Memory B cell (primary cell): ENCODE measurements at regions not wholly inside any gene's neighbourhood (a gene's known extent, or its start where the extent isn't known, plus 50 kb on each side); places are given as distances from the start of the nearest gene placed in this dataset.

ENCODE experiments used
- ATAC-seq: fragments of 150-1000 bp; cut with Tn5 transposase; 2 replicates; pipeline ENCODE4 v1.10.0; 2021; ENCODE audit warnings: low read depth, mild to moderate bottlenecking, moderate library complexity
- DNase-seq, 2 donors: peaks; one replicate each; pipeline ENCODE4 v3.0.0; 2022; ENCODE audit warnings: low spot score in 2 of 2
- H3K27ac Mint-ChIP-seq: one replicate; pipeline ENCODE4 v1.8.0; 2022; ENCODE audit warnings: mild to moderate bottlenecking, moderate library complexity, mixed read lengths
- H3K27me3 Mint-ChIP-seq: one replicate; pipeline ENCODE4 v1.8.0; 2022; ENCODE audit warnings: mixed read lengths
- H3K36me3 Mint-ChIP-seq: one replicate; pipeline ENCODE4 v1.8.0; 2022; ENCODE audit warnings: mild to moderate bottlenecking, mixed read lengths
- H3K4me1 Mint-ChIP-seq: one replicate; pipeline ENCODE4 v1.8.0; 2022; ENCODE audit warnings: mixed read lengths
- H3K4me3 Mint-ChIP-seq: one replicate; pipeline ENCODE4 v1.8.0; 2022; ENCODE audit warnings: mild to moderate bottlenecking, moderate library complexity, mixed read lengths
- H3K9me3 Mint-ChIP-seq: one replicate; pipeline ENCODE4 v1.8.0; 2022; ENCODE audit warnings: mixed read lengths

DNA sequence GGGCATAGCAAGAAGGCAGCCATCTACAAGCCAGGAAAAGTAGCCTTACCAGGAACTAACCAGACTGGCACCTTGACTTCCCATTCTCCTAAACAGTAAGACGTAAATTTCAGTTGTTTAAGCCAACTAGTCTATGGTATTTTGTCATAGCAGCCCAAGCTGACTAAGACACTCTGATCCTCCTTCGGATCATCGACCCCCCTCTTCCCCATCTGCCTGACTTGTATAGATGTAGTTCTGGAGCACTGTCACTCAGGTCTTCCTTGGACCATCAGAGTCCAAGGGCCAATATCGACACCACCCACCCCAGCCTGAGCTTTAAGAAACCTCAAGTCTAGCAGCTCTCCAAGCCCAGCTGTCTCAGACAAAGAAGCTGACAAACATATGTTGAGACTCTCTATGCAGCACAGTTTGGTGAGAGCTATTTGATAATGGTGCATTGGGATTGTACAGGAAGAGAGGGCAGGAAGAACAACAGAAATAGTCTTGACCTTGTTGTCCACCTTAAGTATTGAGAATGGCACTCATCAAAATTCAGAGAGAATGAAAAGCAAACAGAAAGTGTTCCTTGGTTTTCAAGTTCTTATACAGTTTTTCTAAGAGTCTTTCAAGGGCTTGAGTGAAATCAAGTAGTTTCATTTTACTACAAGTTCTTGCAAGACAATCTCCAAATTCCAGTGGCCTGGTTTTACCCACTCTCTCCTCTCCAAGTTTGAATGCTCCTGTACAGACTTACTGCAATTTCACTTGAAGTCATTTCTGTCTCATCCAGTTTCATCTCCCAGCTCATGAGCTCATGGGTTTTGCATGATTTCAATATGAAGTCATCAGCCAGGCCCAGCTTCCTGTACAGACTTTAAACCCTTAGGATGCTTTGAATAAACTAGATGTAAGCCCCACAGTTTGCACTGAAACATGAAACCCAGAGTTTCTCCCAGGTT is 122.3 kb upstream of the RAI14 start:
- no peaks in the 10 kb centered on the region for H3K9me3 Mint-ChIP-seq
- H3K36me3 Mint-ChIP-seq = no peaks in the 10 kb centered on the region
- peaks cover 3% of the 10 kb centered on the region for H3K27me3 Mint-ChIP-seq
- no peak for DNase-seq
- H3K4me1 Mint-ChIP-seq = no peaks in the 10 kb centered on the region
- no peak overlapping the region for H3K4me3 Mint-ChIP-seq
- H3K27ac Mint-ChIP-seq = no peak overlapping the region
- no peak for ATAC-seq

DNA sequence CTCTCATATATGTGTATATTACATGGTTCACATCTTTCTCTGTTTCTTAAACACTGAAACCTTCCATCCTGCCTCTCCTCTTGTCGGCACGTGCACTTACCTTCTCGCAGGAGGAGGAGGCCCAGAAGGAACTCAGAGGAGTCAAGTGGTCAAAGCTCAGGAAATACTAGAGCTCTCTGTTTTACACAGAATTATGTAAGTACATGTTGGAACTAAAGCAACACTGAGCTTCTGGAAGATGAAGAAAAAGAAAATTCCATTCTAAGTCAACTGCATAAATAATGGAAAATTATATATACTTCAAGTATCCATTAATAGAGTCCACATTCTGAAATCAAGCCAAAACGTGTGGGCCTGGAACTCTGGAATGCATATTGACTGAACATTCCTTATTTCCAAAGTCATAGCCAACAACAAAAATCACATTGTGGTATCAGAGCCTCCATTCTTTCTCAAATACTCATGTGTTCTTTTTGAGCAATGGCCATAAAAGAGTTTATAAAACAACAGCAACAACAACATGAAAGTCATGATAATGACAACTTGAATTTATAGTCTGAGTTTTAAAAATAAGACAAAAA is 121.5 kb upstream of the RAI14 start:
- Mint-ChIP-seq H3K36me3 (no peaks in the 10 kb centered on the region), H3K4me3 (no peak overlapping the region), H3K9me3 (no peaks in the 10 kb centered on the region), H3K4me1 (no peaks in the 10 kb centered on the region), H3K27me3 (peaks cover 8% of the 10 kb centered on the region), H3K27ac (no peak overlapping the region)
- no peak for ATAC-seq
- DNase-seq = no peak

DNA sequence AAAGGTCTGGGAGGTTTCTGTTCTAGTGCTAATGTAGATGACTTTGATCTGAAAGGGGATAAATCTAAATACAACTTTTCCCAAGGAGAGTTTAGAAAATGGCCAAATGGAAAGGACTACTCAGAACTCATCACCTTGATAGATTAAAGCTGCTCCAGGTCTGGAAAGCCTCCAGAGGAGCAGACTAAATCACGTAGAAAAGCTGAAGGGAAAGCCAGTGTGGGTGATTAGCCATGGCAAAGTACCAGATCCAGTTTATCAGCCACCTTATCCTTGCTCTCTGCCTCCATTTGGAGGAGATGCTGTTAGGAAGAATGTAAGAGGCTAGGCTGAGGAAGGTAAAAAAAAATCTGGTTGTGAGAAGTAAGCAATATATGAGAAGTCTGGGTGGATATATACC is 120.7 kb upstream of the RAI14 start:
- H3K27me3 Mint-ChIP-seq = peaks cover 12% of the 10 kb centered on the region

DNA sequence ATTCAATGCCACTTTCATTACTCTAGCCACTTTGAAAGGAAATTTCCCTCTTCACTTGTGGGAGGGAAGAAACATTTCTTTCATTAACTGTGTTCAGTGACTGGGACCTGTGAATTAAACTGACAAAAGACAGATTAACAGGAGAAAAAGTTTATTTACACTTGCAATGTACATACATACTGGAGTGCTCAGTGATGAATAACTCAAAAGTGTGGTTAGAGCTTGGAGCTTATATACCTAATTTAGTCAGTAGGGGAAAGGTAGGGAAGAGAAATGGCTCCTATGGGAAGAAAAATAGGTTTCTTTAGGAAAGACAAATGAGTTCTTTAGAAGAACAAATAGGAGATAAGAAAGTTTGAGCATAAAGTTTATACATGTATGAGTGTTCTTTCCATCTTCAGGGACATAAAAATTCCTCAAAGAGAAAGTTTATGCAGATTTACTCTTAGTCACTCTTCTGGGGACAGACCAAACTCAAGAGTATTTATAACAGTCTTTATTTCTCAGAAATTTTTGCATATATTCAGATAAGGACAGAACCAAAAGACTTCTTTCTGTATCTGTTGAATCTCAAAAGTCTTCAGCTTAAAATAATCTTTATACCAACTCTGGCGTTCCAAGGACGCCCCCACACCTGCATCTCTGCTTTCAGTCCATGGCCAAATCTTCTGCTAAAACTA is 120.0 kb upstream of the RAI14 start:
- no peak for ATAC-seq
- Mint-ChIP-seq H3K4me1 (no peaks in the 10 kb centered on the region), H3K27ac (no peak overlapping the region), H3K27me3 (peaks cover 13% of the 10 kb centered on the region), H3K36me3 (no peaks in the 10 kb centered on the region), H3K4me3 (no peak overlapping the region), H3K9me3 (no peaks in the 10 kb centered on the region)
- no peak for DNase-seq

More for the DNA sequence above, 120.7 kb upstream of the RAI14 start:
- no peak overlapping the region for H3K4me3 Mint-ChIP-seq
- no peak for ATAC-seq
- H3K4me1 Mint-ChIP-seq = no peaks in the 10 kb centered on the region
- no peaks in the 10 kb centered on the region for H3K36me3 Mint-ChIP-seq
- no peaks in the 10 kb centered on the region for H3K9me3 Mint-ChIP-seq
- no peak overlapping the region for H3K27ac Mint-ChIP-seq
- no peak for DNase-seq

DNA sequence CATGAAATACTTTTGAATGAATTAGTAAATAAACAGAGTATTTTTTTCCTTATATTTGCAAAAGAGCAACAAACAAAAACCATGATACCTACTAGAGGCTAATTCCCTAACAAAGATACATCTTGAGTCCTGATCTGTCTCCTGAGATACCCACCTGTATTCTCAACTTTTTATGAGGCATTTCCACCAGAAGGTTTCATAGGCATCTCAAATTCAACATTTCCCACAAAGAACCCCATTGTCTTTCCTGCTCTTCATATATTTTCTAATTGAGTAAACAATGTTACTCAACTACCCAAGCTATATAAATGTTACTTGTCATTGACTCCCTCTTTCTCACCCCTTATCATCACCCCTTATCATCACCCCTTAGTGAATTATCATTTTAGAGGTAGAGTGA is 119.4 kb upstream of the RAI14 start:
- no peak for DNase-seq
- Mint-ChIP-seq H3K27me3 (peaks cover 16% of the 10 kb centered on the region), H3K27ac (no peak overlapping the region), H3K4me1 (no peaks in the 10 kb centered on the region), H3K36me3 (no peaks in the 10 kb centered on the region), H3K4me3 (no peak overlapping the region), H3K9me3 (no peaks in the 10 kb centered on the region)
- no peak for ATAC-seq

DNA sequence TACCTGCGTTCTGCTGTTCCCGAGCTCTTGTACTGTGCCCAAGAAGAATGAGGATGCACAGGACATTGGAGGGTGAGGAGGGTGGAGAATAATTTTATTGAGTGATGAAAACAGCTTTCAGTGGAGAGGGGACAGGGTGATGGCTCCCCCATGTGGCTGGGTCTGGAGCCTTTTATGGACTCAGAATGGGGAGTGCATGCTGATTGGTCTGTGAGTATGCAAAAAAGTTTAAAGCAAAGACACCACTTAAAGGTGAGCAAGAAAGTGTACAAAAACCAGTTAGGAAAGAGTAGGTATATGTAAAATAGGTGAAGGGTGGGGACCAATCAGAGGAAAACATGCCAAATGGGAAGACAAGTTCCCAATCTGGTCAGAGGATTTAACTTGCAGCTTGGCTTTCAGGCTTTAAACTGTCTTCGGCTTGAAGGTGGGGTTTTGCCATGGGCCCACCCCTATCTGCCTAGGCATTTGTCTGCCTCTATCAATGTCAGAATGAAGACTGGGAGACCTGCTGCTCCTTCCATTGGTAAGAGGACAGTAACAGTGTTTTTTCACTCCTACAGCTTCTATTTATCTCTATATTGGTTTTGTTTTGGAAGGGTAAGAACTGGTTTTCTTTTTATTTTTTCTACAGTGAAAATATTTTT is 118.0 kb upstream of the RAI14 start:
- no peak overlapping the region for H3K4me3 Mint-ChIP-seq
- peaks cover 16% of the 10 kb centered on the region for H3K27me3 Mint-ChIP-seq

DNA sequence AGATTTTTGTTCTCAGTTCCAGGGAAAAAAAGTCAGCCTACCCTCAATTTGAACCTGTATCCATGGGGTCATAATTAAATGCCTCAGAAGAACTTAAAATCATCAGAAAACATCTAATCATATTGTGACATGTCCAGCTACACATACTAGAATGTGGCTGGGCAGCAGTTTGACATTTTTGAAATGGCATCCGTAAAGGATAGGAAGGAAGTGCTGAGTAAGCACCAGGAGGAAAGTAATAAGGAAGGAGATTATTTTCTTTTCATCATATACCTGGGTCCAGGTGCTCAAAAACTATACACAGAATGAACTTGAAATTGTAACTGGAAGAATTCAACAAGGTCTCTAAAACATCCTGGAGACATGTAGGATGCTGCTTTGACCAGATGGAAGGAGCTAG is 116.9 kb upstream of the RAI14 start:
- peaks cover 3% of the 10 kb centered on the region for H3K36me3 Mint-ChIP-seq
- peaks cover 5% of the 10 kb centered on the region for H3K9me3 Mint-ChIP-seq
- H3K4me1 Mint-ChIP-seq = no peaks in the 10 kb centered on the region
- DNase-seq = no peak
- H3K4me3 Mint-ChIP-seq = no peak overlapping the region
- no peak for ATAC-seq
- H3K27ac Mint-ChIP-seq = no peak overlapping the region
- H3K27me3 Mint-ChIP-seq = peaks cover 16% of the 10 kb centered on the region

More for the DNA sequence above, 118.0 kb upstream of the RAI14 start:
- Mint-ChIP-seq H3K4me1 (no peaks in the 10 kb centered on the region), H3K36me3 (peaks cover 2% of the 10 kb centered on the region), H3K9me3 (peaks cover 3% of the 10 kb centered on the region), H3K27ac (no peak overlapping the region)
- no peak for ATAC-seq
- DNase-seq = no peak

DNA sequence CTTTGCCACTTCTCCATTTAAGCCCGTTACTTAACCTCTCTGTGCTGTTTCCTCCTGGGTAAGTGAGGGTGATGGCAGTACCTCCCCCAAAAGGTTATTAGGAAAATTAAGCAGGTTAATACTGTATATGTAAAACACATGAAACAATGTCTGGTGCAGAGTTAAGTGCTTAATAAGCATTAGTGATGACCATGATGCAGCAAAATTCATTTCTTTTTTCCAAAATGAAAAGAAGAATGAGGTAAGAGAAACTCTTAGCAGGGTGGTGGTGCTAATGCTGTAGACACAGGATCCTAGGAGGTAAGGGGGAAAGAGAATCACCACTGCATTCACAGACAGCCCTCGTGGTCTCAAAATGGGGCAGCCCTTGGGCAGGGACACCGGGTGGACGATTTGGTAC is 115.1 kb upstream of the RAI14 start:
- H3K9me3 Mint-ChIP-seq = peaks cover 10% of the 10 kb centered on the region
- peaks cover 3% of the 10 kb centered on the region for H3K36me3 Mint-ChIP-seq
- H3K27ac Mint-ChIP-seq = no peak overlapping the region
- ATAC-seq = no peak
- no peak overlapping the region for H3K4me3 Mint-ChIP-seq
- no peak for DNase-seq
- no peaks in the 10 kb centered on the region for H3K4me1 Mint-ChIP-seq
- peaks cover 16% of the 10 kb centered on the region for H3K27me3 Mint-ChIP-seq

DNA sequence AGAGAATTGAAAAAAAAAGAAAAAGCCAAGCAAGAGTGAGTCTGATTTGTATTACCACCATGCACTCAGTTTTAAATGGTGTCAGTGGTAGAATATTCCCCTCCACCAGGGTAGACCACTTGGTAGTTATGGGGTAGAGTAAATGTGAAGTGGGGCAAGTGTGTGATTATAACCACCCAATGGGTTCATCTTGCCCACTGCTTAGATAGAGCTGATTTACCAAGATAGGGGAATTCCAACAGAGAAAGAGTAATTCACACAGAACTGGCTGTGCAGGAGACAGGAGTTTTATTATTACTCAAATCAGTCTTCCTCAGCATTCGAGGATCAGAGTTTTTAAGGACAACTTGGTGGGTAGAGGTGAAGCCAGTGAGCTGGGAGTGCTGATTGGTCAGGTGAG is 113.3 kb upstream of the RAI14 start:
- Mint-ChIP-seq H3K36me3 (peaks cover 3% of the 10 kb centered on the region), H3K4me1 (no peaks in the 10 kb centered on the region), H3K27ac (no peak overlapping the region), H3K4me3 (no peak overlapping the region), H3K27me3 (peaks cover 16% of the 10 kb centered on the region), H3K9me3 (peaks cover 14% of the 10 kb centered on the region)
- ATAC-seq (no peak), DNase-seq (no peak)

DNA sequence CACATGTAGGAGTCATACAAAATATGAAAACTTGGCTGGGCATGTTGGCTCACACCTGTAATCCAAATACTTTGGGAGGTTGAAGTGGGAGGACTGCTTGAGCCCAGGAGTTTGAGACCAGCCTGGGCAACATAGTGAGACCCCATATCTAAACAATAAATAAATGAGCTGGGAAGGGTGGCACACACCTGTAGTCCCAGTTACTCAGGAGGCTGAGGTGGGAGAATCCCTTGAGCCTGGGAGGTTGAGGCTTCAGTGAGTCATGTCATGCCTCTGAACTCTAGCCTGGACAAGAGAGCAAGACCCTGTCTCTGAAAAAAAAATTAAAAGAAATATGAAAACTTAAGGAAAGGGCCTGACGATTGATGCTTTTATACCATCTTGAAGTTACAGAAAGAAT is 112.4 kb upstream of the RAI14 start:
- Mint-ChIP-seq H3K4me3 (no peak overlapping the region), H3K27ac (no peak overlapping the region), H3K36me3 (peaks cover 3% of the 10 kb centered on the region), H3K4me1 (no peaks in the 10 kb centered on the region), H3K27me3 (peaks cover 13% of the 10 kb centered on the region), H3K9me3 (peaks cover 16% of the 10 kb centered on the region)
- ATAC-seq (no peak), DNase-seq (no peak)

DNA sequence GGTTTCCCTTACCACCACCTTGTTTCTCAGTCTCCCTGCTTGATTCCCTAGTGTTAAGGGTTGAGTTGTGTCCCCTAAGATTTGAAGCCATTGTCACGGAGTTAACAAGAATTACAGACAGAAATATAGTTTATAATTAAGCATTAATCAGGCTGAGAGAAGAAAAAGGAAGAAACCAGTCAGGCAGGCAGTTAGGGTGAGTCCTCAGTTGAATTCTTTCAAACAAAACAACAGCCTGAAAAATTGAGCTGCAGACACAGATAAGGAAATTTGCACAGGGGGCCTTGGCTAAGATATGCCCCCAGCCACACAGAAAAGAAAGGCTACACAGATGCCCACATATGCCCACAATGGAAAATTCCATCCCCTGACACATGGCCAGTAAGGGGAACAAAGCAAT is 111.7 kb upstream of the RAI14 start:
- H3K27me3 Mint-ChIP-seq = peaks cover 10% of the 10 kb centered on the region
- no peak overlapping the region for H3K4me3 Mint-ChIP-seq
- peaks cover 3% of the 10 kb centered on the region for H3K36me3 Mint-ChIP-seq
- ATAC-seq (no peak), DNase-seq (no peak)
- no peak overlapping the region for H3K27ac Mint-ChIP-seq
- H3K9me3 Mint-ChIP-seq = peaks cover 16% of the 10 kb centered on the region
- H3K4me1 Mint-ChIP-seq = no peaks in the 10 kb centered on the region

DNA sequence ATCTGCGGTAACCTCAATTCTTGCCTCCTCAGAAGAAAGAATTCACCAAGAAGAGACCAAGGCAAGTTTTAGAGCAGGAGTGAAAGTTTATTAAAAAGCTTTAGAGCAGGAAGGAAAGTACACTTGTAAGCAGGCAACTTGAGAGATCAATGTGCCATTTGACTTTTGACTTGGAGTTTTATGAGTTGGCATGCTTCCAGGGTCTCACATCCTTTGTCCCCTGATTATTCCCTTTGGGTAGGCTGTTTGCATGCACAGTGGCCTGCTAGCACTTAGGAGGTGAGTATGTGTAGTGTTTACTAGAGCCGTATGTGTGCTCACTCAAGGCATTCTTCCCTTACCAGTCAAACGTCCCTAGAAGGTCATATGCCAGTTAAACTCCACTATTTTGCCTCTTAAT is 111.0 kb upstream of the RAI14 start:
- no peak for ATAC-seq
- no peak overlapping the region for H3K27ac Mint-ChIP-seq
- H3K27me3 Mint-ChIP-seq = peaks cover 4% of the 10 kb centered on the region
- DNase-seq = no peak
- no peak overlapping the region for H3K4me3 Mint-ChIP-seq
- peaks cover 16% of the 10 kb centered on the region for H3K9me3 Mint-ChIP-seq
- H3K36me3 Mint-ChIP-seq = peaks cover 3% of the 10 kb centered on the region
- no peaks in the 10 kb centered on the region for H3K4me1 Mint-ChIP-seq

DNA sequence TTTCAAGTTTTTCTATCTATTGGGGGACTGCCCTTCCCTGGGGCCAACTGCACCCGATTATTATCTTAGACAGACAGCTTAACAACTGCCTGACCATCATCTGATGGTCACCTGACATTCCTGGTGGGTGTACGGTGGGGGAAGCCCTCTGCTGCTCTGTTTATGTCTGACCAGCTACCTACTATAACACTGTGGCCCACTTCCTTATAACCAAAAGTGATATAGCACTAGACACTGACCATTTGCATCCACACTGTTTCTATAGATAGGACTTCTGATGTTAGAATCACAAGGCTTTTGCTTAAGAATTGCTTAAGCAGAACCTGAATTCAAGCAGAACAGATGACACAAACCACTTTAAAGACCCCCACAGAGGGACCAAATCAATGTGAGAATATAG is 110.5 kb upstream of the RAI14 start:
- ATAC-seq = no peak

More for the DNA sequence above, 110.5 kb upstream of the RAI14 start:
- Mint-ChIP-seq H3K9me3 (peaks cover 16% of the 10 kb centered on the region), H3K4me3 (no peak overlapping the region), H3K27me3 (peaks cover 4% of the 10 kb centered on the region), H3K4me1 (no peaks in the 10 kb centered on the region), H3K36me3 (peaks cover 3% of the 10 kb centered on the region), H3K27ac (no peak overlapping the region)
- DNase-seq = no peak
